ENCODE measurements at regions not wholly inside any gene's neighbourhood (a gene's known extent, or its start where the extent isn't known, plus 50 kb on each side); places are given as distances from the start of the nearest gene placed in this dataset.

DNA sequence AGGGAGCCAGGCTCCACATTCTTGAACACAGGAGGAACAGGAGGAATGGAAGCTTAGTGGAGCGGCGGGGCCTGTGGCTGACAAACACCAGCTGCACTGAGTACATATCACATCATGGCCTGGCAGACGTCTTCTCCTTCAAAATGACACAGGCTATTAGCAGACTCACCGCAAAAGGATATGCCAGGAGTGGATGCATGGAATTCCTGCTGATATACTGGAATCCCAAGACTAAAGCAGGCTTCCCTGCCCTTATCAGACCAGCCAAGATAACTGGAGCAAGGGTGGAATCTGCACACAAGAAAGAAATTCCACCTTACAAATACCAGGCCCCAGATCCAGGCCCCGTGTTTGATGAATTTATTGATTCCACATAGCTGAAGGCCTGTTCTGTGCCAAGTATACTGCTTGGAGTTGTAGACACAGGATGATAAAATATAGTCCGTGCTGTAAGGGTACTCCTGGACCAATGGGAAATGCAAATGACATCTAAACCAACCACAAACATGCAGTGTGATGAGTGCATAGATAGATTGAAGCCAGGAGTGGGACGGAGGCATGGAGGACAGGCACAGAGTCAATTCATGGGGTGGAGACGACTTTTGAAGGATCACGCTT, 480.5 kb upstream of the ZMIZ1 start:
- TF ChIP-seq CEBPB (IDR thresholded peaks at IDR 0.05; ENCODE audit: low read depth): no peak
- TF ChIP-seq, protein P1, sequence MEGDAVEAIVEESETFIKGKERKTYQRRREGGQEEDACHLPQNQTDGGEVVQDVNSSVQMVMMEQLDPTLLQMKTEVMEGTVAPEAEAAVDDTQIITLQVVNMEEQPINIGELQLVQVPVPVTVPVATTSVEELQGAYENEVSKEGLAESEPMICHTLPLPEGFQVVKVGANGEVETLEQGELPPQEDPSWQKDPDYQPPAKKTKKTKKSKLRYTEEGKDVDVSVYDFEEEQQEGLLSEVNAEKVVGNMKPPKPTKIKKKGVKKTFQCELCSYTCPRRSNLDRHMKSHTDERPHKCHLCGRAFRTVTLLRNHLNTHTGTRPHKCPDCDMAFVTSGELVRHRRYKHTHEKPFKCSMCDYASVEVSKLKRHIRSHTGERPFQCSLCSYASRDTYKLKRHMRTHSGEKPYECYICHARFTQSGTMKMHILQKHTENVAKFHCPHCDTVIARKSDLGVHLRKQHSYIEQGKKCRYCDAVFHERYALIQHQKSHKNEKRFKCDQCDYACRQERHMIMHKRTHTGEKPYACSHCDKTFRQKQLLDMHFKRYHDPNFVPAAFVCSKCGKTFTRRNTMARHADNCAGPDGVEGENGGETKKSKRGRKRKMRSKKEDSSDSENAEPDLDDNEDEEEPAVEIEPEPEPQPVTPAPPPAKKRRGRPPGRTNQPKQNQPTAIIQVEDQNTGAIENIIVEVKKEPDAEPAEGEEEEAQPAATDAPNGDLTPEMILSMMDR (IDR thresholded peaks at IDR 0.05 in 2 of 3, conservative IDR thresholded peaks at IDR 0.05 in 1 of 3; ENCODE audit: borderline replicate concordance in 1 of 3, insufficient read depth in 1 of 3, low read depth in 2 of 3, low read length in 2 of 3): no peak
- TF ChIP-seq, protein P2, sequence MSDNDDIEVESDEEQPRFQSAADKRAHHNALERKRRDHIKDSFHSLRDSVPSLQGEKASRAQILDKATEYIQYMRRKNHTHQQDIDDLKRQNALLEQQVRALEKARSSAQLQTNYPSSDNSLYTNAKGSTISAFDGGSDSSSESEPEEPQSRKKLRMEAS (IDR thresholded peaks at IDR 0.05): no peak
- no peak for TF ChIP-seq JUND (IDR thresholded peaks at IDR 0.05)
- no peak for TF ChIP-seq POLR2AphosphoS5 (IDR thresholded peaks at IDR 0.05; ENCODE audit: low read depth, low read length)
- ATAC-seq (no peak), DNase-seq (ENCODE audit: low read depth, low spot score) (no peak)
- no peak overlapping the region for H3K4me3 ChIP-seq (replicated peaks in 1 of 2; ENCODE audit: low read depth in 1 of 2, low read length in 2 of 2)
- H3K36me3 ChIP-seq (ENCODE audit: control insufficient read depth in 1 of 2, insufficient read depth in 2 of 2, low read length in 2 of 2): no peaks in the 10 kb centered on the region
- ChIA-PET RAD21 (ENCODE audit: low non-redundant PET in 1 of 2, low total read pairs in 2 of 2, uncharacterized antibody in 2 of 2, unreplicated experiment in 2 of 2) (no interaction called here), CTCF (no interaction called here), POLR2A (interaction anchor here (1.1 kb wide), 1 partner anchor 12 kb away, joined by 3 read pairs; no protein-coding TSS in a partner anchor)
- no peak overlapping the region for H3K4me2 ChIP-seq (ENCODE audit: low read length)
- H3K9ac ChIP-seq (ENCODE audit: low read length): no peak overlapping the region
- no peaks in the 10 kb centered on the region for H3K4me1 ChIP-seq (ENCODE audit: control insufficient read depth in 1 of 2, insufficient read depth in 2 of 2, low read length in 2 of 2)
- no peak overlapping the region for H2AFZ ChIP-seq (ENCODE audit: low read depth, low read length, poor library complexity, severe bottlenecking)
- intact Hi-C loops (cut with micrococcal nuclease): no loop called here
- no peaks in the 10 kb centered on the region for H4K20me1 ChIP-seq (ENCODE audit: insufficient read depth)
- no peak overlapping the region for H3K27ac ChIP-seq (ENCODE audit: low read depth, low read length)
- no TSS peak for BruUV-seq (replicated peaks)
- H3K9me3 ChIP-seq (ENCODE audit: control insufficient read depth in 1 of 2, insufficient read depth in 1 of 2, low read depth in 1 of 2, low read length in 2 of 2): no peaks in the 10 kb centered on the region
- H3K79me2 ChIP-seq (ENCODE audit: insufficient read depth, low read length): no peaks in the 10 kb centered on the region
- no peaks in the 10 kb centered on the region for H3K9me2 ChIP-seq (ENCODE audit: insufficient read depth)
- peaks cover 10% of the 10 kb centered on the region; the same call in 1 of the 2 replicates for H3K27me3 ChIP-seq (ENCODE audit: insufficient read depth, low read length)

DNA sequence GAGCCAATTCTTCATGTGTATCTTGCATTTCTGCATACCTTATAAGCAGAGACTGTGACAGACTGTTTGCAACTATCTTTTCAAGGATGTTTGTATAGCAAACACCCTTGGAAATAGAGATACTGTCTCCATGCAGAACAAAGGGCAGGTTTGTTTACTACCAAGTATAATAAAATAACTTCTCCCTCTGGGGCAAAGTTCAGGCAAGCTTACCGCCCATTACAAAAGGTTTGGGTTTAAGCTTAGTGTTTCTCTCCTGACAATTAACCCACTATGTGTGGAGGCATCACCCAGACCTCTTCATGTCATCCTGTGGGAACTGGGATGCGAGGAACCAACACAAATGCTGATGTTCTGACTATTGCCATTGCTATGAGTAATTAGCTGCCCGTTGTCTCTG, 479.1 kb upstream of the ZMIZ1 start:
- ChIA-PET CTCF (no interaction called here), POLR2A (no interaction called here), RAD21 (ENCODE audit: low non-redundant PET in 1 of 2, low total read pairs in 2 of 2, uncharacterized antibody in 2 of 2, unreplicated experiment in 2 of 2) (no interaction called here)
- ATAC-seq: no peak
- Histone ChIP-seq H3K79me2 (ENCODE audit: insufficient read depth, low read length) (no peaks in the 10 kb centered on the region), H3K4me2 (ENCODE audit: low read length) (no peak overlapping the region), H3K9me3 (ENCODE audit: control insufficient read depth in 1 of 2, insufficient read depth in 1 of 2, low read depth in 1 of 2, low read length in 2 of 2) (no peaks in the 10 kb centered on the region), H3K9me2 (ENCODE audit: insufficient read depth) (no peaks in the 10 kb centered on the region), H3K9ac (ENCODE audit: low read length) (no peak overlapping the region), H3K27me3 (ENCODE audit: insufficient read depth, low read length) (peaks cover 10% of the 10 kb centered on the region; the same call in 1 of the 2 replicates), H3K36me3 (ENCODE audit: control insufficient read depth in 1 of 2, insufficient read depth in 2 of 2, low read length in 2 of 2) (no peaks in the 10 kb centered on the region), H3K4me3 (replicated peaks in 1 of 2; ENCODE audit: low read depth in 1 of 2, low read length in 2 of 2) (no peak overlapping the region), H3K4me1 (ENCODE audit: control insufficient read depth in 1 of 2, insufficient read depth in 2 of 2, low read length in 2 of 2) (no peaks in the 10 kb centered on the region), H4K20me1 (ENCODE audit: insufficient read depth) (no peaks in the 10 kb centered on the region), H3K27ac (ENCODE audit: low read depth, low read length) (no peak overlapping the region), H2AFZ (ENCODE audit: low read depth, low read length, poor library complexity, severe bottlenecking) (no peak overlapping the region)
- no TSS peak for BruUV-seq (replicated peaks)
- no peak for DNase-seq (ENCODE audit: low read depth, low spot score)
- intact Hi-C loops (cut with micrococcal nuclease): no loop called here
- TF ChIP-seq, protein P3, sequence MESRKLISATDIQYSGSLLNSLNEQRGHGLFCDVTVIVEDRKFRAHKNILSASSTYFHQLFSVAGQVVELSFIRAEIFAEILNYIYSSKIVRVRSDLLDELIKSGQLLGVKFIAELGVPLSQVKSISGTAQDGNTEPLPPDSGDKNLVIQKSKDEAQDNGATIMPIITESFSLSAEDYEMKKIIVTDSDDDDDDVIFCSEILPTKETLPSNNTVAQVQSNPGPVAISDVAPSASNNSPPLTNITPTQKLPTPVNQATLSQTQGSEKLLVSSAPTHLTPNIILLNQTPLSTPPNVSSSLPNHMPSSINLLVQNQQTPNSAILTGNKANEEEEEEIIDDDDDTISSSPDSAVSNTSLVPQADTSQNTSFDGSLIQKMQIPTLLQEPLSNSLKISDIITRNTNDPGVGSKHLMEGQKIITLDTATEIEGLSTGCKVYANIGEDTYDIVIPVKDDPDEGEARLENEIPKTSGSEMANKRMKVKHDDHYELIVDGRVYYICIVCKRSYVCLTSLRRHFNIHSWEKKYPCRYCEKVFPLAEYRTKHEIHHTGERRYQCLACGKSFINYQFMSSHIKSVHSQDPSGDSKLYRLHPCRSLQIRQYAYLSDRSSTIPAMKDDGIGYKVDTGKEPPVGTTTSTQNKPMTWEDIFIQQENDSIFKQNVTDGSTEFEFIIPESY (IDR thresholded peaks at IDR 0.05; ENCODE audit: extremely low read depth, insufficient replicate concordance, low read length): no peak
- no peak for TF ChIP-seq CBX3 (IDR thresholded peaks at IDR 0.05; ENCODE audit: low read depth)
- TF ChIP-seq ELF1 (IDR thresholded peaks at IDR 0.05; ENCODE audit: borderline replicate concordance, low read depth): no peak
- TF ChIP-seq ZFX (IDR thresholded peaks at IDR 0.05): no peak
- TF ChIP-seq, protein P4, sequence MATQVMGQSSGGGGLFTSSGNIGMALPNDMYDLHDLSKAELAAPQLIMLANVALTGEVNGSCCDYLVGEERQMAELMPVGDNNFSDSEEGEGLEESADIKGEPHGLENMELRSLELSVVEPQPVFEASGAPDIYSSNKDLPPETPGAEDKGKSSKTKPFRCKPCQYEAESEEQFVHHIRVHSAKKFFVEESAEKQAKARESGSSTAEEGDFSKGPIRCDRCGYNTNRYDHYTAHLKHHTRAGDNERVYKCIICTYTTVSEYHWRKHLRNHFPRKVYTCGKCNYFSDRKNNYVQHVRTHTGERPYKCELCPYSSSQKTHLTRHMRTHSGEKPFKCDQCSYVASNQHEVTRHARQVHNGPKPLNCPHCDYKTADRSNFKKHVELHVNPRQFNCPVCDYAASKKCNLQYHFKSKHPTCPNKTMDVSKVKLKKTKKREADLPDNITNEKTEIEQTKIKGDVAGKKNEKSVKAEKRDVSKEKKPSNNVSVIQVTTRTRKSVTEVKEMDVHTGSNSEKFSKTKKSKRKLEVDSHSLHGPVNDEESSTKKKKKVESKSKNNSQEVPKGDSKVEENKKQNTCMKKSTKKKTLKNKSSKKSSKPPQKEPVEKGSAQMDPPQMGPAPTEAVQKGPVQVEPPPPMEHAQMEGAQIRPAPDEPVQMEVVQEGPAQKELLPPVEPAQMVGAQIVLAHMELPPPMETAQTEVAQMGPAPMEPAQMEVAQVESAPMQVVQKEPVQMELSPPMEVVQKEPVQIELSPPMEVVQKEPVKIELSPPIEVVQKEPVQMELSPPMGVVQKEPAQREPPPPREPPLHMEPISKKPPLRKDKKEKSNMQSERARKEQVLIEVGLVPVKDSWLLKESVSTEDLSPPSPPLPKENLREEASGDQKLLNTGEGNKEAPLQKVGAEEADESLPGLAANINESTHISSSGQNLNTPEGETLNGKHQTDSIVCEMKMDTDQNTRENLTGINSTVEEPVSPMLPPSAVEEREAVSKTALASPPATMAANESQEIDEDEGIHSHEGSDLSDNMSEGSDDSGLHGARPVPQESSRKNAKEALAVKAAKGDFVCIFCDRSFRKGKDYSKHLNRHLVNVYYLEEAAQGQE (IDR thresholded peaks at IDR 0.05; ENCODE audit: low read depth): no peak
- TF ChIP-seq EZH2phosphoT487 (IDR thresholded peaks at IDR 0.05; ENCODE audit: borderline replicate concordance): no peak
- TF ChIP-seq ZNF274 (IDR thresholded peaks at IDR 0.05; ENCODE audit: low read depth, low read length): no peak

Data from HCT116 (cell line).